Ascending aorta (tissue), 2 donors: ENCODE measurements at regions not wholly inside any gene's neighbourhood (a gene's known extent, or its start where the extent isn't known, plus 50 kb on each side); places are given as distances from the start of the nearest gene placed in this dataset.

ENCODE experiments used
- DNase-seq, 2 donors: peaks; one replicate each; pipeline ENCODE4 v3.0.0-alpha.2; 2019; ENCODE audit warnings: low spot score in 2 of 2
- H3K27ac ChIP-seq, 2 donors: fragments of 200-600 bp; sonication (generic); one replicate each; pipeline ENCODE4 v1.5.1; 2016 to 2017; ENCODE audit warnings: mild to moderate bottlenecking in 1 of 2
- H3K27me3 ChIP-seq: fragments of 200-600 bp; sonication (generic); one replicate; pipeline ENCODE4 v1.5.1; 2017
- H3K36me3 ChIP-seq, 2 donors: fragments of 200-600 bp; sonication (generic); one replicate each; pipeline ENCODE4 v1.5.1; 2016
- H3K4me1 ChIP-seq, 2 donors: fragments of 200-600 bp; sonication (generic); one replicate each; pipeline ENCODE4 v1.5.1; 2016 to 2017; ENCODE audit warnings: mild to moderate bottlenecking in 1 of 2
- H3K4me3 ChIP-seq, 2 donors: fragments of 200-600 bp; sonication (generic); one replicate each; pipeline ENCODE4 v1.5.1; 2016 to 2017; ENCODE audit warnings: mild to moderate bottlenecking in 1 of 2
- H3K9me3 ChIP-seq, 2 donors: fragments of 200-600 bp; sonication (generic); one replicate each; pipeline ENCODE4 v1.5.1; 2016
- intact Hi-C: fragments of 100-400 bp; cut with DNase I; formaldehyde crosslinking; loops from one replicate; pipeline ENCODE4 v1.15.1; 2023
- TF ChIP-seq, protein P1 (sequence below), 3 experiments: fragments of 200-600 bp in 2 of 3; fragments of 450-650 bp in 1 of 3; sonication (generic) in 2 of 3; IDR thresholded peaks; one replicate each; pipeline ENCODE4 v1.5.1; 2016 to 2019; ENCODE audit warnings: antibody characterized with exemption in 3 of 3, mild to moderate bottlenecking in 1 of 3, moderate library complexity in 1 of 3

GRCh38 chr3:73709712-73710111 lies 85.0 kb upstream of the PDZRN3 start:
- Histone ChIP-seq H3K9me3 (no peaks in the 10 kb centered on the region), H3K36me3 (no peaks in the 10 kb centered on the region), H3K27me3 (no peaks in the 10 kb centered on the region), H3K27ac (no peak overlapping the region), H3K4me3 (no peak overlapping the region), H3K4me1 (no peaks in the 10 kb centered on the region)
- DNase-seq, result no peak
- intact Hi-C loops, result no loop called here
- TF ChIP-seq, protein P1, sequence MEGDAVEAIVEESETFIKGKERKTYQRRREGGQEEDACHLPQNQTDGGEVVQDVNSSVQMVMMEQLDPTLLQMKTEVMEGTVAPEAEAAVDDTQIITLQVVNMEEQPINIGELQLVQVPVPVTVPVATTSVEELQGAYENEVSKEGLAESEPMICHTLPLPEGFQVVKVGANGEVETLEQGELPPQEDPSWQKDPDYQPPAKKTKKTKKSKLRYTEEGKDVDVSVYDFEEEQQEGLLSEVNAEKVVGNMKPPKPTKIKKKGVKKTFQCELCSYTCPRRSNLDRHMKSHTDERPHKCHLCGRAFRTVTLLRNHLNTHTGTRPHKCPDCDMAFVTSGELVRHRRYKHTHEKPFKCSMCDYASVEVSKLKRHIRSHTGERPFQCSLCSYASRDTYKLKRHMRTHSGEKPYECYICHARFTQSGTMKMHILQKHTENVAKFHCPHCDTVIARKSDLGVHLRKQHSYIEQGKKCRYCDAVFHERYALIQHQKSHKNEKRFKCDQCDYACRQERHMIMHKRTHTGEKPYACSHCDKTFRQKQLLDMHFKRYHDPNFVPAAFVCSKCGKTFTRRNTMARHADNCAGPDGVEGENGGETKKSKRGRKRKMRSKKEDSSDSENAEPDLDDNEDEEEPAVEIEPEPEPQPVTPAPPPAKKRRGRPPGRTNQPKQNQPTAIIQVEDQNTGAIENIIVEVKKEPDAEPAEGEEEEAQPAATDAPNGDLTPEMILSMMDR (IDR thresholded peaks at IDR 0.05), result no peak

GRCh38 chr3:73708956-73709355 lies 84.2 kb upstream of the PDZRN3 start:
- intact Hi-C loops, result no loop called here
- Histone ChIP-seq H3K4me3 (no peak overlapping the region), H3K4me1 (no peaks in the 10 kb centered on the region), H3K9me3 (no peaks in the 10 kb centered on the region), H3K27ac (no peak overlapping the region), H3K27me3 (no peaks in the 10 kb centered on the region), H3K36me3 (no peaks in the 10 kb centered on the region)
- TF ChIP-seq, protein P1 (IDR thresholded peaks at IDR 0.05), result no peak
- no peak for DNase-seq

- TF ChIP-seq, protein P1 (IDR thresholded peaks at IDR 0.05), result no peak
- no peaks in the 10 kb centered on the region for H3K36me3 ChIP-seq
- intact Hi-C loops, result no loop called here
Observed at GRCh38 chr3:73707772-73708171, 83.0 kb upstream of the PDZRN3 start.

GRCh38 chr3:73706771-73707170 lies 82.0 kb upstream of the PDZRN3 start:
- Histone ChIP-seq H3K4me3 (no peak overlapping the region), H3K4me1 (no peaks in the 10 kb centered on the region), H3K36me3 (no peaks in the 10 kb centered on the region), H3K9me3 (no peaks in the 10 kb centered on the region), H3K27me3 (no peaks in the 10 kb centered on the region), H3K27ac (no peak overlapping the region)
- intact Hi-C loops, result no loop called here
- TF ChIP-seq, protein P1 (IDR thresholded peaks at IDR 0.05), result no peak
- DNase-seq, result no peak

More at GRCh38 chr3:73707772-73708171, 83.0 kb upstream of the PDZRN3 start:
- H3K27me3 ChIP-seq, result no peaks in the 10 kb centered on the region
- no peak overlapping the region for H3K4me3 ChIP-seq
- H3K4me1 ChIP-seq, result no peaks in the 10 kb centered on the region
- no peak overlapping the region for H3K27ac ChIP-seq
- no peaks in the 10 kb centered on the region for H3K9me3 ChIP-seq
- DNase-seq, result no peak

DNA sequence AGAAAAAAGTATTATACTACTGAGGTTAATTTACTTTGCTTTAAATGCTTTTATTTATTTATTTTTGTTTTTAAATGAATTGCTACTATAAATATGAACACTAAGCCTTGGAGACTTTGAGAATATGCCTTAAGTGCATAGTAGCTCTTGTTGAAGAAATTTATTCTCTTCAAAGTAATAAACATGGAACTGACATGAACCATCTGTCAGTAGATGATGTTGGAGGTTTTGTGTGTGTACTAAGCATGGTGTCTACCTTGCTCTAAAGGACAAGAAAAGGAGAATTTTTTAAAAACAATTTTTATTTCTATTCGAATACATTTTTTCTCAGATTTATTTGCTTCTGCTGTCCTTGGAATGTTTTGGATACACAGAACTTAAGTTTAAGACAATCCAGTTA lies 81.1 kb upstream of the PDZRN3 start:
- DNase-seq, result no peak
- TF ChIP-seq, protein P1 (IDR thresholded peaks at IDR 0.05), result no peak
- Histone ChIP-seq H3K9me3 (no peaks in the 10 kb centered on the region), H3K36me3 (no peaks in the 10 kb centered on the region), H3K27me3 (no peaks in the 10 kb centered on the region), H3K27ac (no peak overlapping the region), H3K4me1 (no peaks in the 10 kb centered on the region), H3K4me3 (no peak overlapping the region)
- intact Hi-C loops, result no loop called here

GRCh38 chr3:73699327-73699726 lies 74.6 kb upstream of the PDZRN3 start:
- TF ChIP-seq, protein P1 (IDR thresholded peaks at IDR 0.05), result no peak
- Histone ChIP-seq H3K4me3 (no peak overlapping the region), H3K9me3 (no peaks in the 10 kb centered on the region), H3K36me3 (no peaks in the 10 kb centered on the region), H3K27ac (no peak overlapping the region), H3K4me1 (peaks cover 0 to 7% of the 10 kb centered on the region in 2 donors), H3K27me3 (no peaks in the 10 kb centered on the region)
- intact Hi-C loops, result loop anchor here (5.0 kb wide), 1 partner anchor 72 kb away; no protein-coding TSS in a partner anchor
- DNase-seq, result no peak
